Liver (tissue), 8 donors: ENCODE measurements at regions not wholly inside any gene's neighbourhood (a gene's known extent, or its start where the extent isn't known, plus 50 kb on each side); places are given as distances from the start of the nearest gene placed in this dataset.

Experiments
- DNase-seq: peaks from one replicate; pipeline ENCODE4 v3.0.0-alpha.2; 2017; ENCODE audit warnings: low spot score
- H3K27ac ChIP-seq, 2 donors: one replicate each; pipeline ENCODE4 v1.7.0; 2013; ENCODE audit warnings: inconsistent platforms in 2 of 2, low read length in 2 of 2, control low read depth in 1 of 2, low read depth in 1 of 2, mild to moderate bottlenecking in 1 of 2
- H3K27me3 ChIP-seq, 4 donors: one replicate each; pipeline versions ENCODE4 v1.6.1 to v1.7.0; 2013; ENCODE audit warnings: low read length in 3 of 4, inconsistent platforms in 1 of 4, mild to moderate bottlenecking in 1 of 4, moderate library complexity in 1 of 4; ENCODE audit not compliant: control insufficient read depth in 4 of 4, insufficient read depth in 4 of 4
- H3K36me3 ChIP-seq, 4 donors: one replicate each; pipeline versions ENCODE4 v1.6.1 to v1.7.0; 2013; ENCODE audit warnings: low read length in 3 of 4, mild to moderate bottlenecking in 3 of 4, low read depth in 1 of 4, moderate library complexity in 1 of 4; ENCODE audit not compliant: control insufficient read depth in 4 of 4, insufficient read depth in 3 of 4
- H3K4me1 ChIP-seq, 4 donors: one replicate each; pipeline versions ENCODE4 v1.6.1 to v1.7.0; 2013; ENCODE audit warnings: low read length in 3 of 4, mild to moderate bottlenecking in 3 of 4, moderate library complexity in 1 of 4; ENCODE audit not compliant: control insufficient read depth in 4 of 4, insufficient read depth in 4 of 4
- H3K4me3 ChIP-seq, 3 donors: one replicate each; pipeline versions ENCODE4 v1.6.1 to v1.7.0; 2013; ENCODE audit warnings: low read length in 3 of 3, control low read depth in 1 of 3, low read depth in 1 of 3, mild to moderate bottlenecking in 1 of 3
- H3K9ac ChIP-seq, 2 donors: one replicate each; pipeline ENCODE4 v1.7.0; 2013; ENCODE audit warnings: low read length in 2 of 2, mild to moderate bottlenecking in 2 of 2, moderate library complexity in 2 of 2, control low read depth in 1 of 2, low read depth in 1 of 2
- H3K9me3 ChIP-seq, 4 donors: one replicate each; pipeline versions ENCODE4 v1.6.1 to v1.7.0; 2013; ENCODE audit warnings: low read length in 3 of 4; ENCODE audit not compliant: control insufficient read depth in 4 of 4
- ATF3 ChIP-seq: IDR thresholded peaks from 2 replicates; pipeline ENCODE4 v1.6.1; 2016; ENCODE audit warnings: antibody characterized with exemption
- CTCF ChIP-seq: fragments of 150-350 bp; IDR thresholded peaks from 2 replicates; pipeline ENCODE4 v1.5.1; 2017; ENCODE audit warnings: improper control_type of control experiment, low read depth, low read length; ENCODE audit not compliant: missing input control
- EGR1 ChIP-seq, 2 donors: IDR thresholded peaks; 2 replicates each; pipeline ENCODE4 v1.6.1; 2016 to 2018; ENCODE audit warnings: antibody characterized with exemption in 2 of 2, low read depth in 2 of 2
- FOXA1 ChIP-seq: IDR thresholded peaks from 2 replicates; pipeline ENCODE4 v1.6.1; 2016; ENCODE audit warnings: antibody characterized with exemption
- FOXA2 ChIP-seq: IDR thresholded peaks from 2 replicates; pipeline ENCODE4 v1.6.1; 2016; ENCODE audit warnings: antibody characterized with exemption
- GABPA ChIP-seq, 2 donors: IDR thresholded peaks in 1 of 2; conservative IDR thresholded peaks in 1 of 2; 2 replicates each; pipeline ENCODE4 v1.6.1; 2016; ENCODE audit warnings: antibody characterized with exemption in 2 of 2, mild to moderate bottlenecking in 1 of 2, moderate library complexity in 1 of 2
- HNF4A ChIP-seq, 2 donors: conservative IDR thresholded peaks; 2 replicates each; pipeline ENCODE4 v1.6.1; 2016; ENCODE audit warnings: antibody characterized with exemption in 2 of 2, mild to moderate bottlenecking in 2 of 2
- HNF4G ChIP-seq: IDR thresholded peaks from 2 replicates; pipeline ENCODE4 v1.6.1; 2016; ENCODE audit warnings: antibody characterized with exemption
- JUND ChIP-seq, 2 donors: IDR thresholded peaks; 2 replicates each; pipeline ENCODE4 v1.6.1; 2016; ENCODE audit warnings: antibody characterized with exemption in 2 of 2
- MAX ChIP-seq: IDR thresholded peaks from 2 replicates; pipeline ENCODE4 v1.6.1; 2016; ENCODE audit warnings: antibody characterized with exemption
- NR2F2 ChIP-seq: IDR thresholded peaks from 2 replicates; pipeline ENCODE4 v1.6.1; 2016; ENCODE audit warnings: antibody characterized with exemption
- RAD21 ChIP-seq, 2 donors: IDR thresholded peaks; 2 replicates each; pipeline ENCODE4 v1.6.1; 2016; ENCODE audit warnings: antibody characterized with exemption in 2 of 2, mild to moderate bottlenecking in 2 of 2
- SP1 ChIP-seq: IDR thresholded peaks from 2 replicates; pipeline ENCODE4 v1.6.1; 2018; ENCODE audit warnings: antibody characterized with exemption, mild to moderate bottlenecking
- TAF1 ChIP-seq: conservative IDR thresholded peaks from 2 replicates; pipeline ENCODE4 v1.6.1; 2016; ENCODE audit warnings: antibody characterized with exemption, mild to moderate bottlenecking
- YY1 ChIP-seq: IDR thresholded peaks from 2 replicates; pipeline ENCODE4 v1.6.1; 2016; ENCODE audit warnings: antibody characterized with exemption, mild to moderate bottlenecking
- WGBS: extraction: QIAGEN DNeasy Blood & Tissue Kit; methylation state at CpG from one replicate; pipeline ENCODE4 v1.1.7; 2013; 5-methylcytosine and 5-hydroxymethylcytosine counted together
- TF ChIP-seq, protein P1 (sequence below): IDR thresholded peaks from 2 replicates; pipeline ENCODE4 v1.6.1; 2016; ENCODE audit warnings: antibody characterized with exemption, mild to moderate bottlenecking
- TF ChIP-seq, protein P2 (sequence below): IDR thresholded peaks from 2 replicates; pipeline ENCODE4 v1.6.1; 2016; ENCODE audit warnings: antibody characterized with exemption
- donor health status: healthy.
- donor health status: healthy.
- donor health status: healthy.
- donor health status: healthy.
- donor health status: healthy.

DNA sequence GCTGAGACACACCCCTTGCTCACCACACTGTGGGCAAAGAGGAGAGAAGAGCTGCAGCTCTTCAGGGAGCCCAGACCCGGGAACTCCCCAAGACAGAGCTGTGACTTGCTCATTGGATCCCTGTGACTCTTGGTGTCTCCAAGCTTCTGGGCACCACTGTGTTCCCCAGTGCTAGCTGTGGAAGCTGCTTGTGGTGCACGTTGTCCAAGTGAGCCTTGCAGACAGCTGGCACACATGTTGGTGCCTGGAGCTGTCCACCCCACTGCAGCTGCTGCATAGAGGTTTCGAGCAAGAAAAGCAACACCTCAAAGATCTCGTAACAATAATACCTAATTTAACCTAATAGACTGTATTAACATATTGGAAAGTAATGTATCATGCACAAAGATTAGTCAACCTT is 1089.3 kb downstream of the PCDH18 start:
- H3K27ac ChIP-seq: no peak overlapping the region
- H3K36me3 ChIP-seq: no peaks in the 10 kb centered on the region
- H3K9me3 ChIP-seq: no peaks in the 10 kb centered on the region
- DNase-seq: no peak
- H3K4me1 ChIP-seq: no peaks in the 10 kb centered on the region
- no peaks in the 10 kb centered on the region for H3K27me3 ChIP-seq
- TF ChIP-seq YY1: no peak
- TF ChIP-seq HNF4A (conservative IDR thresholded peaks at IDR 0.05): no peak
- TF ChIP-seq MAX: no peak
- TF ChIP-seq, protein P1, sequence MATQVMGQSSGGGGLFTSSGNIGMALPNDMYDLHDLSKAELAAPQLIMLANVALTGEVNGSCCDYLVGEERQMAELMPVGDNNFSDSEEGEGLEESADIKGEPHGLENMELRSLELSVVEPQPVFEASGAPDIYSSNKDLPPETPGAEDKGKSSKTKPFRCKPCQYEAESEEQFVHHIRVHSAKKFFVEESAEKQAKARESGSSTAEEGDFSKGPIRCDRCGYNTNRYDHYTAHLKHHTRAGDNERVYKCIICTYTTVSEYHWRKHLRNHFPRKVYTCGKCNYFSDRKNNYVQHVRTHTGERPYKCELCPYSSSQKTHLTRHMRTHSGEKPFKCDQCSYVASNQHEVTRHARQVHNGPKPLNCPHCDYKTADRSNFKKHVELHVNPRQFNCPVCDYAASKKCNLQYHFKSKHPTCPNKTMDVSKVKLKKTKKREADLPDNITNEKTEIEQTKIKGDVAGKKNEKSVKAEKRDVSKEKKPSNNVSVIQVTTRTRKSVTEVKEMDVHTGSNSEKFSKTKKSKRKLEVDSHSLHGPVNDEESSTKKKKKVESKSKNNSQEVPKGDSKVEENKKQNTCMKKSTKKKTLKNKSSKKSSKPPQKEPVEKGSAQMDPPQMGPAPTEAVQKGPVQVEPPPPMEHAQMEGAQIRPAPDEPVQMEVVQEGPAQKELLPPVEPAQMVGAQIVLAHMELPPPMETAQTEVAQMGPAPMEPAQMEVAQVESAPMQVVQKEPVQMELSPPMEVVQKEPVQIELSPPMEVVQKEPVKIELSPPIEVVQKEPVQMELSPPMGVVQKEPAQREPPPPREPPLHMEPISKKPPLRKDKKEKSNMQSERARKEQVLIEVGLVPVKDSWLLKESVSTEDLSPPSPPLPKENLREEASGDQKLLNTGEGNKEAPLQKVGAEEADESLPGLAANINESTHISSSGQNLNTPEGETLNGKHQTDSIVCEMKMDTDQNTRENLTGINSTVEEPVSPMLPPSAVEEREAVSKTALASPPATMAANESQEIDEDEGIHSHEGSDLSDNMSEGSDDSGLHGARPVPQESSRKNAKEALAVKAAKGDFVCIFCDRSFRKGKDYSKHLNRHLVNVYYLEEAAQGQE: no peak
- no peak for TF ChIP-seq HNF4G
- no peak for TF ChIP-seq NR2F2
- no peak for TF ChIP-seq RAD21 (IDR thresholded peaks at IDR 0.05)
- TF ChIP-seq FOXA1: no peak
- no peak for TF ChIP-seq SP1
- no peak for TF ChIP-seq JUND (IDR thresholded peaks at IDR 0.05)
- no peak for TF ChIP-seq GABPA (IDR thresholded peaks at IDR 0.05 in 1 of 2, conservative IDR thresholded peaks at IDR 0.05 in 1 of 2)
- TF ChIP-seq, protein P2, sequence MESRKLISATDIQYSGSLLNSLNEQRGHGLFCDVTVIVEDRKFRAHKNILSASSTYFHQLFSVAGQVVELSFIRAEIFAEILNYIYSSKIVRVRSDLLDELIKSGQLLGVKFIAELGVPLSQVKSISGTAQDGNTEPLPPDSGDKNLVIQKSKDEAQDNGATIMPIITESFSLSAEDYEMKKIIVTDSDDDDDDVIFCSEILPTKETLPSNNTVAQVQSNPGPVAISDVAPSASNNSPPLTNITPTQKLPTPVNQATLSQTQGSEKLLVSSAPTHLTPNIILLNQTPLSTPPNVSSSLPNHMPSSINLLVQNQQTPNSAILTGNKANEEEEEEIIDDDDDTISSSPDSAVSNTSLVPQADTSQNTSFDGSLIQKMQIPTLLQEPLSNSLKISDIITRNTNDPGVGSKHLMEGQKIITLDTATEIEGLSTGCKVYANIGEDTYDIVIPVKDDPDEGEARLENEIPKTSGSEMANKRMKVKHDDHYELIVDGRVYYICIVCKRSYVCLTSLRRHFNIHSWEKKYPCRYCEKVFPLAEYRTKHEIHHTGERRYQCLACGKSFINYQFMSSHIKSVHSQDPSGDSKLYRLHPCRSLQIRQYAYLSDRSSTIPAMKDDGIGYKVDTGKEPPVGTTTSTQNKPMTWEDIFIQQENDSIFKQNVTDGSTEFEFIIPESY: no peak
- TF ChIP-seq CTCF: no peak
- no peak for TF ChIP-seq TAF1
- no peak for TF ChIP-seq EGR1 (IDR thresholded peaks at IDR 0.05; ENCODE audit: low read depth in 2 of 2)
- TF ChIP-seq ATF3: no peak
- no peak for TF ChIP-seq FOXA2
- H3K4me3 ChIP-seq: no peak overlapping the region
- 80% methylated on average over 4 of the region's 4 CpGs for WGBS
- H3K9ac ChIP-seq: no peak overlapping the region

- no peak overlapping the region for H3K4me3 ChIP-seq
- no peak overlapping the region for H3K9ac ChIP-seq
- H3K27ac ChIP-seq: no peak overlapping the region
- H3K36me3 ChIP-seq: no peaks in the 10 kb centered on the region
- DNase-seq: no peak
- H3K4me1 ChIP-seq: no peaks in the 10 kb centered on the region
- TF ChIP-seq NR2F2: no peak
- TF ChIP-seq, protein P2: no peak
- no peak for TF ChIP-seq HNF4A (conservative IDR thresholded peaks at IDR 0.05)
- no peak for TF ChIP-seq MAX
- no peak for TF ChIP-seq GABPA (IDR thresholded peaks at IDR 0.05 in 1 of 2, conservative IDR thresholded peaks at IDR 0.05 in 1 of 2)
- no peak for TF ChIP-seq FOXA2
- no peak for TF ChIP-seq FOXA1
- TF ChIP-seq TAF1: no peak
- 88% methylated on average over 5 of the region's 5 CpGs for WGBS
- no peaks in the 10 kb centered on the region for H3K9me3 ChIP-seq
- no peaks in the 10 kb centered on the region for H3K27me3 ChIP-seq
Measured at GRCh38 chr4:136442447-136442846, 1089.8 kb downstream of the PCDH18 start.
